Fibroblast of pulmonary artery (primary cell): ENCODE measurements at regions not wholly inside any gene's neighbourhood (a gene's known extent, or its start where the extent isn't known, plus 50 kb on each side); places are given as distances from the start of the nearest gene placed in this dataset.

ENCODE experiments used
- DNase-seq: peaks from one replicate; pipeline ENCODE4 v3.0.0-alpha.2; 2010; ENCODE audit warnings: low read depth
- H3K4me3 ChIP-seq: replicated peaks from 2 replicates; pipeline ENCODE4 v1.5.1; 2011; ENCODE audit warnings: low read depth, mild to moderate bottlenecking, control low read depth, low read length, moderate library complexity
- TF ChIP-seq, protein P1 (sequence below): IDR thresholded peaks from 2 replicates; pipeline ENCODE4 v1.5.1; 2011; ENCODE audit warnings: mild to moderate bottlenecking, control low read depth, low read length, inconsistent platforms; ENCODE audit errors: missing control alignments

DNA sequence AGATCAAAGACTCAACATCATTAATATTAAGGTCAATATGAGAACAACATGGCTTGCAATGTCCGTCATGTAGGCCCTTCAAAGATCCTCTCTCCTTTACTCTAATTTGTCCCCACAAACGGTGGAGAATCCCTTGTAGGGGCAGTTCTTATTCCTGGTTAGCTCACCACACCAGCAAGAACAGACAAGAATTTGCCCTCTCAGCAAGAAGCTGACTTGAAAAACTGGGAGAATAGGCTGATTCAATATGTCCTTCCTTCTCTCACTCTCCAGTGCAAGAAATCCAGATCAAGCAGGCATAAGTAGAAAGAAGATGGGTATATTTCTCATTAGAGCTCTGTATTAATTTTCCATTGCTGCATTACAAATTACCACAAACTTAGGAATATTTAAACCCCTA lies 704.2 kb upstream of the SLIT2 start:
- DNase-seq: no peak
- H3K4me3 ChIP-seq: no peak overlapping the region
- TF ChIP-seq, protein P1, sequence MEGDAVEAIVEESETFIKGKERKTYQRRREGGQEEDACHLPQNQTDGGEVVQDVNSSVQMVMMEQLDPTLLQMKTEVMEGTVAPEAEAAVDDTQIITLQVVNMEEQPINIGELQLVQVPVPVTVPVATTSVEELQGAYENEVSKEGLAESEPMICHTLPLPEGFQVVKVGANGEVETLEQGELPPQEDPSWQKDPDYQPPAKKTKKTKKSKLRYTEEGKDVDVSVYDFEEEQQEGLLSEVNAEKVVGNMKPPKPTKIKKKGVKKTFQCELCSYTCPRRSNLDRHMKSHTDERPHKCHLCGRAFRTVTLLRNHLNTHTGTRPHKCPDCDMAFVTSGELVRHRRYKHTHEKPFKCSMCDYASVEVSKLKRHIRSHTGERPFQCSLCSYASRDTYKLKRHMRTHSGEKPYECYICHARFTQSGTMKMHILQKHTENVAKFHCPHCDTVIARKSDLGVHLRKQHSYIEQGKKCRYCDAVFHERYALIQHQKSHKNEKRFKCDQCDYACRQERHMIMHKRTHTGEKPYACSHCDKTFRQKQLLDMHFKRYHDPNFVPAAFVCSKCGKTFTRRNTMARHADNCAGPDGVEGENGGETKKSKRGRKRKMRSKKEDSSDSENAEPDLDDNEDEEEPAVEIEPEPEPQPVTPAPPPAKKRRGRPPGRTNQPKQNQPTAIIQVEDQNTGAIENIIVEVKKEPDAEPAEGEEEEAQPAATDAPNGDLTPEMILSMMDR: no peak

DNA sequence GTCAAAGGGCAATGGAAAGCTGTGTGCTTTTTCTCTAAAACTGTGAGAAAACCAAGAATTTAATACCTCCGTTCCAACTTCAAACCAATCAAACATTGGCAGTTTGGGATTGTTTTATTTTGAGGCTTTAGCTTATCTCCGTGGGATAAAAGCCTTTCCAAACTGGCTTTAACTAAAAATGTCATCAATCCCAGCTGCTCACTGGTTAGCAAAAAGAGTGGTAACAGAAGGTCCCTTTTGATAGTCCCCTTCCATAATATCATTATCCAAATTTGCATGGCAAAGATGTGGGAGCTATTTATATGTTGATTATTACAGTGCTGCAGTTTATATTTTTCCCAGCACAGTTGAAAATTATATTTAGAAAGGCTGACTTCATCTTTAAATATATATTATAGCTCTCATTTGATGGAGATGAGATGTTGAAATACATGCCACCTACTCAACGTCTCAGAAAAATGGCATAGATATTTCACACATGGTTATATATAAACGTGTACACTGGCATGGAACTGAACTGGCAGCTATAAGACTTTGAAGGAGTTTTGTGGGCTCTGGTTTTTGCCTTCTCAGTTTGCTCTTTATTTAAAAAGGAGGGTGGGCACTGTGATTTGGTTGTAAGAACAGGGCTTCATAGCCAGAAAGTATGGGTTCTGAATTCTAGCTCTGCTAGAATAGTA lies 707.1 kb upstream of the SLIT2 start:
- TF ChIP-seq, protein P1: no peak
- DNase-seq: no peak
- H3K4me3 ChIP-seq: no peak overlapping the region

DNA sequence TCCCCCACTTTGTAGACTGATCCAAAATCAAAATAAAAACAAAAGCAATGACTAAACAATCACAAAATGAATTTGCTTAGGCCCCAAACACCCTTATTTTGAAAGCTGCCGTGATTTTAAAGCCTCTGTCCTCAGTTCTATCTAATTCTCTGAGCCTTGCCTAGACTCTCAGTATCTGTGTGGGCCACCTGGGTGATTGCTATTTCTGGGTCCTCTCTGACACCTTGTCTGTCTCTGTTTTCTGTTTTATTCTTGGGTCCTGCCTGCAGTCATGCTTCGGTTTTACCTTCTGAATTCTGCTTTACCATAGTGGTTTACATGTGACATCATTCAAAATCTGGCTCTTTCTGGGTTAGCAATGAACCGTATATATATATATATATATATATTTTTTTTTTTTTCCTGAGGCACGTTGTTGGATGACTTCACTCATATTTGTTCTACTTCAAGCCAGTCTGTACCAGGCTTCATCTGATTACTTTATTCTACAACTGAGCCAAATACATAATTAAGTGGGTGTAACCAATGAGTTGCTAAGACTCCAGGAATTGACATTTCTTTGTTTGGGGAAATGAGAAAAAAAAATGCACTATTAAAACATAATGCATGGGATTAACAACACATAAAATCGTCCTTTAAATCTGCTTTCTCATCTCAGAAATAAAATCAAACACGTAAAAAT lies 710.7 kb upstream of the SLIT2 start:
- TF ChIP-seq, protein P1: no peak
- H3K4me3 ChIP-seq: no peak overlapping the region
- no peak for DNase-seq

DNA sequence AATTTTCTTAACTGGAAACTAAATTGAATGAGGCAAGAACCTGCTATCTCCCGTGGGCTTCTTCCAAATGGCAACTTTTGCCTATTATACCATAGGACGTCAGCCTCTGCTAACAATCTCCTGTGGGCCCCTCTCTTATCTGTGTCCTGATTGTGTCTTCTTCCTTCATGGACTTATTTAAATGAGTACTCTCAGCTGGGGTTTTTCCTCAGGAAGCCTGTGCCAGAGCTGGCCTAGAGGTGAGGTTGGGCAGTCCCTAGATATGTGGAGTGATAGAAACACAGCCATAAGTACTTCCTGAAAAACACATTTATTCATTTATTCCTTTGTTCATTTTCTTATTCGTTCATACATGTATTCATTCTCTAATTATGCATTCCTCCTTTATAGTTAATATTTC lies 712.5 kb upstream of the SLIT2 start:
- H3K4me3 ChIP-seq: no peak overlapping the region
- TF ChIP-seq, protein P1: no peak
- no peak for DNase-seq

DNA sequence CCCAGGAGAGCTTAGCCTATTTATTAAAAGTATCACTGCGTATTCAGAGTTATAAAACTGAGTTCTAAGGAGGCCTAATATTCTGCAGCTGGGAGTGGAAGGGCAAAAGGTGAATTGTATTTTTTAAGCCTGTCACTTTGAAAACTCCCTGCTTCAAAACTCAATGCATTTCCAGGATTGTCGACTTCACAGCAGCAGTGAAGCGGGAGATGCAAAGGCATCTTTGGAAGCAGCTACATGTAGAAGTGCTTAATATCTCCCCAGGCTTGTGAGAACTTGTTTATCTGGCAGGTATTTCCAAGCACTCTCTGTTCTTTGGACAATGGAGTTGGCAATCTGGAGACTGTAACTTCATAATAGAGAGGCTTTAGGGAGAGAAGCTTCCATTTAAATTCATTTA lies 717.5 kb upstream of the SLIT2 start:
- DNase-seq: no peak
- H3K4me3 ChIP-seq: no peak overlapping the region
- TF ChIP-seq, protein P1: no peak

DNA sequence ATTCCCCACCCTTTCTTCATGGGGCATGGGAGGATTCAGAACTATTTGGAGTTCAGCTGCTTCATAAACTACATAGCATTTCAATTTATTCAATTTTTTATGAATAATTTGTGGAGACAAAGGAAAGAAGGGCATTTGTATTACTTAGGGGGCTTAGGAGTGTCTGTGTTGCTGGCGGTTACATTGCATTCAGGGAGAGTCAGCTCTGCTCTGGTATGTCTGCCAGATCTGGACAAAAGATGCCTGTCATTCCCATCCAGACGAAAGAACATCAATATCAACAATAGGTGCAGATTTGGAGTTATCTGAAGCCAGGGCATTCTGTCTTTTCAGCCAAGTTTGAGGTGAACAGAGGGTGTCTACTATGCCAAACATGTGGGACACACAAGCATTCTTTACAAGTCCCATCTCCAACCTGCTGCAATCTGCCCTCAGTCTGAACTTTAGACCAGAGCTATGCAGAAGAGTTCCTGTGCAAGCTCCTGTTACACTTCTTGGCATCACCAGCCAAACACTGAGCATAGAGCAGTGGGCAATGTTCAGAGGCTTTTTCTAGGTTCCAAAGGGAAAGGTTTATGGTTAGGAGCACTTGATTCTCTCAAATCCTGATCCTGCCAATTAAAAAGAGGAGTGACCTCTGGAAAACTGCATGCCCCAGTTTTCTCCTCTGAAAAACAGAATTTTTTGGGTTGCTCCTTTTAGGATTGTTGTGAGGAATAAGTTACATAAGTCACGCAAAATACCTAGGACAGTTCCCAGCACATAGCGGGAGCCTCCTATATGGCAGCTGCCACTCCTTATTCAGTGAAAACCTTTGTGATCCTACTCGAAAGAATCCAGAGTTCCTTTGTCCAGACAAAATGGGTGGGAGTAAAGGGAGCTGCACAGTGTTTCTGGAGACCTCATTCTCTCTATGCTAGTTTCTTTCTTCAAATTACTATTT lies 719.5 kb upstream of the SLIT2 start:
- peak; percentile 14 for DNase-seq
- TF ChIP-seq, protein P1: no peak
- H3K4me3 ChIP-seq: no peak overlapping the region
